SK-N-SH treated with all-trans-retinoic acid at 6 μM for 48 hours (cell line): ENCODE measurements at regions not wholly inside any gene's neighbourhood (a gene's known extent, or its start where the extent isn't known, plus 50 kb on each side); places are given as distances from the start of the nearest gene placed in this dataset.

Experiments
- ATAC-seq: fragments of 200-7000 bp; cut with Tn5 transposase; 3 replicates; pipeline ENCODE4 v1.9.1; 2020; ENCODE audit warnings: mild to moderate bottlenecking, moderate library complexity
- BACH2 ChIP-seq: fragments of 250-450 bp; sonication (Bioruptor Pico); IDR thresholded peaks from 2 replicates; pipeline ENCODE4 v1.9.0; 2021; ENCODE audit warnings: mild to moderate bottlenecking, borderline replicate concordance
- CREB5 ChIP-seq: fragments of 250-450 bp; sonication (Bioruptor Pico); IDR thresholded peaks from 2 replicates; pipeline ENCODE4 v1.5.1; 2020; ENCODE audit warnings: low read depth, mild to moderate bottlenecking, moderate library complexity
- CSDC2 ChIP-seq: fragments of 250-450 bp; sonication (Bioruptor Pico); IDR thresholded peaks from 2 replicates; pipeline ENCODE4 v1.5.0; 2020; ENCODE audit warnings: mild to moderate bottlenecking, moderate library complexity
- CSRNP3 ChIP-seq: fragments of 250-450 bp; sonication (Bioruptor Pico); IDR thresholded peaks from 2 replicates; pipeline ENCODE4 v1.5.1; 2021; ENCODE audit warnings: mild to moderate bottlenecking, moderate library complexity
- GLIS3 ChIP-seq: fragments of 250-450 bp; sonication (Bioruptor Pico); IDR thresholded peaks from 2 replicates; pipeline ENCODE4 v1.5.0; 2020; ENCODE audit warnings: mild to moderate bottlenecking, moderate library complexity
- ISL1 ChIP-seq: fragments of 250-450 bp; sonication (Bioruptor Pico); IDR thresholded peaks from 2 replicates; pipeline ENCODE4 v2.1.2; 2022; ENCODE audit warnings: mild to moderate bottlenecking, moderate library complexity
- OSR1 ChIP-seq: fragments of 250-450 bp; sonication (Bioruptor Pico); IDR thresholded peaks from 2 replicates; pipeline ENCODE4 v1.8.0; 2022; ENCODE audit warnings: moderate library complexity, mild to moderate bottlenecking, inconsistent platforms
- PATZ1 ChIP-seq: fragments of 250-450 bp; sonication (Bioruptor Pico); IDR thresholded peaks from 2 replicates; pipeline ENCODE4 v1.8.0; 2020; ENCODE audit warnings: mild to moderate bottlenecking, moderate library complexity, borderline replicate concordance
- POU6F1 ChIP-seq: fragments of 250-450 bp; sonication (Bioruptor Pico); IDR thresholded peaks from 2 replicates; pipeline ENCODE4 v1.8.0; 2021; ENCODE audit warnings: low read depth, mild to moderate bottlenecking, moderate library complexity, borderline replicate concordance
- RARB ChIP-seq: fragments of 250-450 bp; sonication (Bioruptor Pico); IDR thresholded peaks from 2 replicates; pipeline ENCODE4 v1.8.0; 2021; ENCODE audit warnings: mild to moderate bottlenecking, moderate library complexity
- SNAI2 ChIP-seq: fragments of 250-450 bp; sonication (Bioruptor Pico); IDR thresholded peaks from 2 replicates; pipeline ENCODE4 v1.5.0; 2020; ENCODE audit warnings: mild to moderate bottlenecking, moderate library complexity
- TOX ChIP-seq: fragments of 250-450 bp; sonication (Bioruptor Pico); IDR thresholded peaks from 2 replicates; pipeline ENCODE4 v1.8.0; 2021; ENCODE audit warnings: mild to moderate bottlenecking, moderate library complexity, borderline replicate concordance
- TSHZ2 ChIP-seq: fragments of 250-450 bp; sonication (Bioruptor Pico); IDR thresholded peaks from 2 replicates; pipeline ENCODE4 v1.5.0; 2020; ENCODE audit warnings: mild to moderate bottlenecking, moderate library complexity
- ZC3H10 ChIP-seq: fragments of 250-450 bp; sonication (Bioruptor Pico); IDR thresholded peaks from 2 replicates; pipeline ENCODE4 v1.5.1; 2021; ENCODE audit warnings: mild to moderate bottlenecking, moderate library complexity
- ZFP30 ChIP-seq: fragments of 450-650 bp; formaldehyde crosslinking; IDR thresholded peaks from 2 replicates; pipeline ENCODE4 v1.5.0; 2022; ENCODE audit warnings: mild to moderate bottlenecking, moderate library complexity
- ZNF565 ChIP-seq: fragments of 450-650 bp; formaldehyde crosslinking; conservative IDR thresholded peaks from 2 replicates; pipeline ENCODE4 v1.5.0; 2020; ENCODE audit warnings: low read depth, mild to moderate bottlenecking, moderate library complexity
- ZNF70 ChIP-seq: fragments of 450-650 bp; formaldehyde crosslinking; IDR thresholded peaks from 2 replicates; pipeline ENCODE4 v1.5.0; 2020; ENCODE audit warnings: mild to moderate bottlenecking, moderate library complexity
- ZNF8 ChIP-seq: fragments of 450-650 bp; formaldehyde crosslinking; IDR thresholded peaks from 2 replicates; pipeline ENCODE4 v1.5.0; 2020; ENCODE audit warnings: mild to moderate bottlenecking, moderate library complexity

GRCh38 chr10:124173298-124173900, 80.0 kb upstream of the CHST15 start (continued):
- no peak for TF ChIP-seq CSRNP3 (CRISPR knock-in tag)
- no peak for TF ChIP-seq ZNF8
- no peak for TF ChIP-seq TOX (CRISPR knock-in tag)
- TF ChIP-seq PATZ1 = no peak
- no peak for TF ChIP-seq ISL1 (CRISPR knock-in tag)

- no peak for ATAC-seq
- TF ChIP-seq OSR1 (CRISPR knock-in tag) = no peak
- no peak for TF ChIP-seq CSDC2
- TF ChIP-seq PATZ1 = no peak
- no peak for TF ChIP-seq GLIS3 (CRISPR knock-in tag)
- TF ChIP-seq TSHZ2 (CRISPR knock-in tag) = no peak
- no peak for TF ChIP-seq TOX (CRISPR knock-in tag)
- no peak for TF ChIP-seq RARB (CRISPR knock-in tag)
- TF ChIP-seq SNAI2 (CRISPR knock-in tag) = no peak
- TF ChIP-seq CSRNP3 (CRISPR knock-in tag) = no peak
- TF ChIP-seq ZNF565 (CRISPR knock-in tag) = no peak
- TF ChIP-seq POU6F1 (CRISPR knock-in tag) = no peak
- no peak for TF ChIP-seq ZFP30 (CRISPR knock-in tag)
- TF ChIP-seq BACH2 (CRISPR knock-in tag) = no peak
- no peak for TF ChIP-seq ZC3H10
- no peak for TF ChIP-seq CREB5 (CRISPR knock-in tag)
- no peak for TF ChIP-seq ZNF70
- no peak for TF ChIP-seq ISL1 (CRISPR knock-in tag)
Measured at GRCh38 chr10:124172181-124172916, 79.0 kb upstream of the CHST15 start.
